ENCODE measurements at regions not wholly inside any gene's neighbourhood (a gene's known extent, or its start where the extent isn't known, plus 50 kb on each side); places are given as distances from the start of the nearest gene placed in this dataset.

DNA sequence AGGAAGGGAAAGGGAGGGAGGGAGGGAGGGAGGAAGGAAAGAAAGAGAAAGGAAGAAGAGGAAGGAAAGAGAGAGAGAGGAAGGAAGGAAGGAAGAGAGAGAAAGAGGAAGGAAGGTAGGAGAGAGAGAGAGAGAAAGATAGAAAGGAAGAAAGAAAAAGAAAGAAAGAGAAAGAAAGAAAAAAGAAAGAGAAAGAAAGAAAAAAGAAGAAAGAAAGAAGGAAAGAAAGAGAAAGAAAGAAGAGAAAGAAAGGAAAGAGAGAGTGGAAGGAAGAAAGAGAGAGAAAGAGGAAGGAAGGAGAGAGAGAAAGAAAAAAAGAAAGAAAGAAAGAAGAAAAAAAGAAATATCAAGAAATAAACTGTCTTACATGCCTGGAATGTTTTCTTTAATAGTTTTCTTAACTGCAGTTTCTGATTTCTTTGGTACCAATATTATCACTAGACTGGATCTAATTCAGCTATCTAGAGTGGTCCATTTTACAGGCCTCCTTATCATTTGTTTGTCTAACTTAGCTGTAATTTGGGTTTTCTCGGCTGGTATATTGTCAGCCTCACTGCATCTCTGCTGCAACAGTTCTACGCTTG is 59.6 kb upstream of the MBOAT2 start:
- TF ChIP-seq, protein P1, sequence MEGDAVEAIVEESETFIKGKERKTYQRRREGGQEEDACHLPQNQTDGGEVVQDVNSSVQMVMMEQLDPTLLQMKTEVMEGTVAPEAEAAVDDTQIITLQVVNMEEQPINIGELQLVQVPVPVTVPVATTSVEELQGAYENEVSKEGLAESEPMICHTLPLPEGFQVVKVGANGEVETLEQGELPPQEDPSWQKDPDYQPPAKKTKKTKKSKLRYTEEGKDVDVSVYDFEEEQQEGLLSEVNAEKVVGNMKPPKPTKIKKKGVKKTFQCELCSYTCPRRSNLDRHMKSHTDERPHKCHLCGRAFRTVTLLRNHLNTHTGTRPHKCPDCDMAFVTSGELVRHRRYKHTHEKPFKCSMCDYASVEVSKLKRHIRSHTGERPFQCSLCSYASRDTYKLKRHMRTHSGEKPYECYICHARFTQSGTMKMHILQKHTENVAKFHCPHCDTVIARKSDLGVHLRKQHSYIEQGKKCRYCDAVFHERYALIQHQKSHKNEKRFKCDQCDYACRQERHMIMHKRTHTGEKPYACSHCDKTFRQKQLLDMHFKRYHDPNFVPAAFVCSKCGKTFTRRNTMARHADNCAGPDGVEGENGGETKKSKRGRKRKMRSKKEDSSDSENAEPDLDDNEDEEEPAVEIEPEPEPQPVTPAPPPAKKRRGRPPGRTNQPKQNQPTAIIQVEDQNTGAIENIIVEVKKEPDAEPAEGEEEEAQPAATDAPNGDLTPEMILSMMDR (conservative IDR thresholded peaks at IDR 0.05; ENCODE audit: low read depth, low read length) = no peak
- TF ChIP-seq EZH2 (IDR thresholded peaks at IDR 0.05; ENCODE audit: borderline replicate concordance, low read depth, low read length, poor library complexity, severe bottlenecking) = no peak
- intact Hi-C loops (cut with micrococcal nuclease; ENCODE audit: unreplicated experiment) = no loop called here
- ChIA-PET POLR2A (ENCODE audit: low non-redundant PET) (no interaction called here), CTCF (no interaction called here)
- Histone ChIP-seq H3K4me1 (ENCODE audit: insufficient read depth, low read length, poor library complexity, severe bottlenecking) (no peaks in the 10 kb centered on the region), H3K4me3 (ENCODE audit: low read depth, low read length, poor library complexity, severe bottlenecking) (no peak overlapping the region), H3K27ac (ENCODE audit: low read depth, low read length, poor library complexity, severe bottlenecking) (no peak overlapping the region), H3K9me3 (ENCODE audit: low read depth, low read length, poor library complexity, severe bottlenecking) (no peaks in the 10 kb centered on the region), H3K36me3 (ENCODE audit: insufficient read depth, low read length, poor library complexity, severe bottlenecking) (no peaks in the 10 kb centered on the region), H3K27me3 (replicated peaks; ENCODE audit: insufficient read depth, low read depth, low read length, poor library complexity) (no peaks in the 10 kb centered on the region)
- BruUV-seq (replicated peaks) = no TSS peak
- no peak for DNase-seq (ENCODE audit: low spot score)

- no peaks in the 10 kb centered on the region for H3K4me1 ChIP-seq (ENCODE audit: insufficient read depth, low read length, poor library complexity, severe bottlenecking)
- no peaks in the 10 kb centered on the region for H3K36me3 ChIP-seq (ENCODE audit: insufficient read depth, low read length, poor library complexity, severe bottlenecking)
- CTCF ChIA-PET = no interaction called here
- no peak overlapping the region for H3K27ac ChIP-seq (ENCODE audit: low read depth, low read length, poor library complexity, severe bottlenecking)
- H3K9me3 ChIP-seq (ENCODE audit: low read depth, low read length, poor library complexity, severe bottlenecking) = no peaks in the 10 kb centered on the region
- no peak for DNase-seq (ENCODE audit: low spot score)
- TF ChIP-seq, protein P1 (conservative IDR thresholded peaks at IDR 0.05; ENCODE audit: low read depth, low read length) = no peak
- no peak for TF ChIP-seq EZH2 (IDR thresholded peaks at IDR 0.05; ENCODE audit: borderline replicate concordance, low read depth, low read length, poor library complexity, severe bottlenecking)
- POLR2A ChIA-PET (ENCODE audit: low non-redundant PET) = no interaction called here
- no TSS peak for BruUV-seq (replicated peaks)
- no peaks in the 10 kb centered on the region for H3K27me3 ChIP-seq (replicated peaks; ENCODE audit: insufficient read depth, low read depth, low read length, poor library complexity)
- H3K4me3 ChIP-seq (ENCODE audit: low read depth, low read length, poor library complexity, severe bottlenecking) = no peak overlapping the region
- intact Hi-C loops (cut with micrococcal nuclease; ENCODE audit: unreplicated experiment) = no loop called here
Observed at GRCh38 chr2:9060819-9061218, 57.3 kb upstream of the MBOAT2 start.

GRCh38 chr2:9057939-9058761 is 54.7 kb upstream of the MBOAT2 start:
- Histone ChIP-seq H3K9me3 (ENCODE audit: low read depth, low read length, poor library complexity, severe bottlenecking) (no peaks in the 10 kb centered on the region), H3K4me3 (ENCODE audit: low read depth, low read length, poor library complexity, severe bottlenecking) (no peak overlapping the region), H3K27ac (ENCODE audit: low read depth, low read length, poor library complexity, severe bottlenecking) (no peak overlapping the region), H3K36me3 (ENCODE audit: insufficient read depth, low read length, poor library complexity, severe bottlenecking) (no peaks in the 10 kb centered on the region), H3K27me3 (replicated peaks; ENCODE audit: insufficient read depth, low read depth, low read length, poor library complexity) (no peaks in the 10 kb centered on the region), H3K4me1 (ENCODE audit: insufficient read depth, low read length, poor library complexity, severe bottlenecking) (no peaks in the 10 kb centered on the region)
- POLR2A ChIA-PET (ENCODE audit: low non-redundant PET) = no interaction called here
- CTCF ChIA-PET = no interaction called here
- no peak for TF ChIP-seq EZH2 (IDR thresholded peaks at IDR 0.05; ENCODE audit: borderline replicate concordance, low read depth, low read length, poor library complexity, severe bottlenecking)
- TF ChIP-seq, protein P1 (conservative IDR thresholded peaks at IDR 0.05; ENCODE audit: low read depth, low read length) = no peak
- BruUV-seq (replicated peaks) = no TSS peak
- DNase-seq (ENCODE audit: low spot score) = no peak
- intact Hi-C loops (cut with micrococcal nuclease; ENCODE audit: unreplicated experiment) = no loop called here
